HG03432 (cell line): ENCODE measurements at regions not wholly inside any gene's neighbourhood (a gene's known extent, or its start where the extent isn't known, plus 50 kb on each side); places are given as distances from the start of the nearest gene placed in this dataset.
"Not testable (repeated sequence)": the region's sequence is repeated elsewhere in the genome, so short reads cannot be mapped to it uniquely, and the experiment has no call there.

ENCODE experiments used
- ATAC-seq: cut with Tn5 transposase; IDR thresholded peaks from one replicate; pipeline ENCODE4 v1.9.1; 2021; ENCODE audit warnings: mild to moderate bottlenecking, moderate library complexity; ENCODE audit not compliant: unreplicated experiment

- ATAC-seq, result no peak
Measured at GRCh38 chr1:5688081-5689077, 303.8 kb downstream of the NPHP4 start.

DNA sequence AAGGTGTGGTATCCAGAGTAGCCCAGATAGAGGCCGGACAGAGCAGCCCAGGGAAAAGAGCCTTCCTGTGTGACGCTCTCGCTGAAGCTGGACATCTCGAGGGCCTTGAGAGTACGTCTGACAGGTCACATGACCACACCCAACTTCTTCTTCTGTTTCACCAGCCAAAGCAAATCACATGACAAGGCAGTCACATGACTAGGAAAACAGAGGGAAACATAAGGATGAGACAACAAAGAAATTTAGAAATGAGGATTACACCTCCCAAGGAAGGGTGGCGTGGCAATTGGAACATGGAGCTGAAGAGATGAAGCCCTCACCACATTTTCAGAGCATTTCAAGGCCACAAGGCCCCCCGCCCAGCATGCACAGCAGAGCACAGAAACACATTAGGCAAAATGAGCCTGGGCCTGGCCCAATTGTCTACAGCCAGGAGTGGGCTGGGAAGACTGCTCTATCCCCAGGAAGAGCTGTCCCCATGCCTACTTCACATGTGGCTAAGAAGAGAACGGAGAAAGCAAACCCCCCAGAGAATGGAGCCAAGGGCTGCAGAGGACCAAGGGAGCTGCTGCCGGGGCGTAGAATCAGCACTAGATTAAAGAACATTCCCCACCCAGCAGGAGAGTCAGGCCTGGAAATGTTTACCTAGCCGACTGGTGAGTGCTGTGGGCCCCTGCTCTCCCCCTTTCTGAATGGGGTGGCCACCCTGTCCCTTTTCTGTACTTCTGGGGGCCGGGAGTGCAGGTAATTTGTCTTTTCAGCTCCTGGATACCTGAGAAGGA, 305.1 kb downstream of the NPHP4 start:
- no peak for ATAC-seq

- ATAC-seq, result no peak
Measured at GRCh38 chr1:5686195-5686594, 306.0 kb downstream of the NPHP4 start.

DNA sequence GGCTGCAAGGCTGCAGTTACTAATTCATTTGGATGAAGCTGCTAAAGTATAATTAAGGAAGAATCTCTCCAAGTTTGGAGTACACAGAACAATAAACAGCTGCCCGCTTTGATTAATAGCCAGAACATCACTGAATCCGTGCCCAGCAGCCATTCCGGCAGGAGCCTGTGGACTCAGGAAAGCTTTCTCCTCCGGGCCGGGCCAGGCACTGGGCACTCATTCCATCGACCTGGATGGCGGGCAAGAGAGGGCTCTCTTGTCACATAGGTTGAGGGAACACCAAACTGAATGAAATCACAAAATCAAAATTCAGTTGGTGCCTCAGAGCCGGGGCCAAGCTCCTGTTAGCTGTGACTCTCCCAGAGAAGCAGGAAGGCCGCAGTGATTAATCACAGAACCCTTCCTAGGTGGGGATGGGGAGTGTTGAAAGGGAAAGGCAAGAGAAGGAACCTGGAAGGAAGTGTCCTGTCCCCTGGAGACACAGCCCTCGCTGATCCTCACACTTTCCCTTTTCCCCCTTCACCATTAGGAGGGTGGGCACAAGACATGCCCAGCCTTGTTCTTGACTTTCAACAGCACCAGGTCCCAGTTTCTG, 306.7 kb downstream of the NPHP4 start:
- ATAC-seq, result no peak

- no peak for ATAC-seq
Measured at GRCh38 chr1:5684791-5685190, 307.4 kb downstream of the NPHP4 start.

GRCh38 chr1:5683446-5683845, 308.8 kb downstream of the NPHP4 start:
- ATAC-seq, result no peak

- no peak for ATAC-seq
Measured at GRCh38 chr1:5682626-5683225, 309.5 kb downstream of the NPHP4 start.

DNA sequence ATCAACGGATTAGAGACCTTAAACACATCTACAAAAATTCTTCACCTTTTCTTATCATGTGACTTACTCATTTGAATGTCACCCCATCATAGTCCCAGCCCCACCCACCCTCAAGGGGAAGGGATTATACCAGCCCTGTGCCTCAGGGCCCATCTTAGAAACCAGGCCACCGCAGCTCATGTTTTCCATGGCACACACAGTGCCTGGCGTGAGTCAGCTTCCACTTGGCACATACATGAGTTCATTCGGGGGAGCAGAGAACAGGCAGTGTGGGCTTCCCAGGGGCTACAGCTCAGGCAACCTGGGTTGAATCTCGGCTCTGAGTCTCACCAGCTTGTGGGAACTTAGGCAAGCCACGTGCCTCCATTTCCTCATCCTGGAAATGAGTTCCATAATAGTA, 310.6 kb downstream of the NPHP4 start:
- ATAC-seq, result no peak

- no peak for ATAC-seq
Measured at GRCh38 chr1:5680600-5680999, 311.6 kb downstream of the NPHP4 start.

GRCh38 chr1:5678759-5679158, 313.5 kb downstream of the NPHP4 start:
- ATAC-seq, result no peak

GRCh38 chr1:5672355-5672754, 319.9 kb downstream of the NPHP4 start:
- not testable (repeated sequence) for ATAC-seq

- no peak for ATAC-seq
Measured at GRCh38 chr1:5670590-5671350, 321.5 kb downstream of the NPHP4 start.

DNA sequence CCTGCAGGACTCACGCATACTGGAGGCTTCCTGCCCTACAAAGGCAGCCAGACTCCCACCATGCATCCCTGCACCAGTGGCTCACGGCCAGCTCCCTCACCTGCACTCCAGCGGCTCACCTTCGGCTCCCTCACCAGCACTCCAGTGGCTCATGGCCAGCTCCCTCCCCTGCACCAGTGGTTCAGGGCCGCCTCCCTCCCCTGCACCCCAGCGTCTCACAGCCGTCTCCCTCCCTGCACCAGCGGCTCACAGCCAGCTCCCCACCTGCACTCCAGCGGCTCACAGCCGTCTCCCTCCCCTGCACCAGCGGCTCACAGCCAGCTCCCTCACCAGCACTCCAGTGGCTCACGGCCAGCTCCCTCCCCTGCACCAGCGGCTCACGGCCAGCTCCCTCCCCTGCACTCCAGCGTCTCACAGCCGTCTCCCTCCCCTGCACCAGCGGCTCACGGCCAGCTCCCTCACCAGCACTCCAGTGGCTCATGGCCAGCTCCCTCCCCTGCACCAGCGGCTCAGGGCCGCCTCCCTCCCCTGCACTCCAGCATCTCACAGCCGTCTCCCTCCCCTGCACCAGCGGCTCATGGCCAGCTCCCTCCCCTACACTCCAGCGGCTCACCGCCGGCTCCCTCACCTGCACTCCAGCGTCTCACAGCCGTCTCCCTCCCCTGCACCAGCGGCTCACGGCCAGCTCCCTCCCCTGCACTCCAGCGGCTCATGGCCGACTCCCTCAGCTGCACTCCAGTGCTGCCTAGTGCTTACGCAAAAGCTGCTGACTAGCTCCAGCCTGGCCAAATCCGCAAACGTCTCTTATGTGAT, 324.5 kb downstream of the NPHP4 start:
- ATAC-seq, result no peak

GRCh38 chr1:5664906-5665875, 327.0 kb downstream of the NPHP4 start:
- ATAC-seq, result no peak

GRCh38 chr1:5664081-5664768, 328.0 kb downstream of the NPHP4 start:
- no peak for ATAC-seq

GRCh38 chr1:5662744-5663126, 329.5 kb downstream of the NPHP4 start:
- ATAC-seq, result no peak

DNA sequence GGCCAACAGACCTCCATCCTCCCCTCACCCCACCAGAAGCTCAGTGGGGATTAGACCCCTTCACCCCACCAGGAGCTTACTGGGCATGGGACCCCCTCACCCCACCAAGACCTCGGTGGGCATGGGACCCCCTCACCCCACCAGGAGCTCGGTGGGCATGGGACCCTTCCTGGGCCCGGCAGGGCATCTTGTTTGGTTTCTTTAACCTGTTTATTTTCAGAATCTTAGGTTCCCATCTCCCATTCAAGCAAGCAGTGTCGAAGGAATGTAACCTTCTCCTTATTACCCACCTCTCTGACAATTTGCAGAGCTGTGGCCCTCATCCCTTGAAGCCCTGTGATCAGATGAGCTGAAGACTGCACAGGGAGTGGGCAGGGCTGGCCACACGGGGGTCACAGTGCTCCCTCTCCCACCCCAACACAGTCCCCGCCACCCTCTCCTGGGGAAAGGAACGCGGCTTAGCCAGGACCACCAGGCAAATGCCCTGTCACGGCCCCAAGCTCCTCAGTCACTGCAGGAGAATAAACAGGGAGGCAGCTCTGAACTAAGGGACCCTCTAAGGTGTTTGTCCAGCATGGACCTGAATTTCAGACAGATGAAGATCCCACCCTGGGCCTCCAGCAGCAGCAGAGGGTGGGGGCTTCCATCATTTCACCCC, 330.0 kb downstream of the NPHP4 start:
- no peak for ATAC-seq
